ENCODE measurements at regions not wholly inside any gene's neighbourhood (a gene's known extent, or its start where the extent isn't known, plus 50 kb on each side); places are given as distances from the start of the nearest gene placed in this dataset.

- Histone ChIP-seq H3K4me1 (ENCODE audit: control insufficient read depth in 3 of 3, insufficient read depth in 2 of 3, low read depth in 1 of 3, low read length in 2 of 3) (no peaks in the 10 kb centered on the region), H3K4me3 (ENCODE audit: low read depth in 1 of 3, low read length in 3 of 3) (no peak overlapping the region), H3K27me3 (ENCODE audit: control insufficient read depth in 3 of 3, insufficient read depth in 3 of 3, low read length in 3 of 3) (no peaks in the 10 kb centered on the region), H3K27ac (ENCODE audit: low read depth in 1 of 3, low read length in 2 of 3) (no peak overlapping the region), H3K36me3 (ENCODE audit: control insufficient read depth in 3 of 3, insufficient read depth in 2 of 3, low read depth in 1 of 3, low read length in 3 of 3) (no peaks in the 10 kb centered on the region), H3K9me3 (ENCODE audit: control insufficient read depth in 2 of 2, insufficient read depth in 1 of 2, low read depth in 1 of 2, low read length in 1 of 2) (no peaks in the 10 kb centered on the region)
- FAIRE-seq (no peak), DNase-seq (no peak)
- 73 to 90% (median 78%) methylated on average over 3 of the region's 3 CpGs for WGBS, 3 donors
These were observed 1427.7 kb downstream of the EFNB2 start for GRCh38 chr13:105107781-105108180.

GRCh38 chr13:105105471-105105870, 1430.0 kb downstream of the EFNB2 start:
- no peaks in the 10 kb centered on the region for H3K36me3 ChIP-seq (ENCODE audit: control insufficient read depth in 3 of 3, insufficient read depth in 2 of 3, low read depth in 1 of 3, low read length in 3 of 3)
- H3K4me1 ChIP-seq (ENCODE audit: control insufficient read depth in 3 of 3, insufficient read depth in 2 of 3, low read depth in 1 of 3, low read length in 2 of 3): no peaks in the 10 kb centered on the region
- DNase-seq: no peak
- no peaks in the 10 kb centered on the region for H3K27me3 ChIP-seq (ENCODE audit: control insufficient read depth in 3 of 3, insufficient read depth in 3 of 3, low read length in 3 of 3)
- H3K4me3 ChIP-seq (ENCODE audit: low read depth in 1 of 3, low read length in 3 of 3): no peak overlapping the region
- 74 to 87% (median 76%) methylated on average over 4 of the region's 4 CpGs for WGBS, 3 donors
- no peak for FAIRE-seq
- no peak overlapping the region for H3K27ac ChIP-seq (ENCODE audit: low read depth in 1 of 3, low read length in 2 of 3)
- H3K9me3 ChIP-seq (ENCODE audit: control insufficient read depth in 2 of 2, insufficient read depth in 1 of 2, low read depth in 1 of 2, low read length in 1 of 2): no peaks in the 10 kb centered on the region

- DNase-seq (no peak), FAIRE-seq (no peak)
- Histone ChIP-seq H3K36me3 (ENCODE audit: control insufficient read depth in 3 of 3, insufficient read depth in 2 of 3, low read depth in 1 of 3, low read length in 3 of 3) (no peaks in the 10 kb centered on the region), H3K4me1 (ENCODE audit: control insufficient read depth in 3 of 3, insufficient read depth in 2 of 3, low read depth in 1 of 3, low read length in 2 of 3) (no peaks in the 10 kb centered on the region), H3K27ac (ENCODE audit: low read depth in 1 of 3, low read length in 2 of 3) (no peak overlapping the region), H3K9me3 (ENCODE audit: control insufficient read depth in 2 of 2, insufficient read depth in 1 of 2, low read depth in 1 of 2, low read length in 1 of 2) (no peaks in the 10 kb centered on the region), H3K27me3 (ENCODE audit: control insufficient read depth in 3 of 3, insufficient read depth in 3 of 3, low read length in 3 of 3) (no peaks in the 10 kb centered on the region), H3K4me3 (ENCODE audit: low read depth in 1 of 3, low read length in 3 of 3) (no peak overlapping the region)
These were observed 1437.9 kb downstream of the EFNB2 start for GRCh38 chr13:105097521-105097920.

- Histone ChIP-seq H3K9me3 (ENCODE audit: control insufficient read depth in 2 of 2, insufficient read depth in 1 of 2, low read depth in 1 of 2, low read length in 1 of 2) (no peaks in the 10 kb centered on the region), H3K4me3 (ENCODE audit: low read depth in 1 of 3, low read length in 3 of 3) (no peak overlapping the region), H3K27ac (ENCODE audit: low read depth in 1 of 3, low read length in 2 of 3) (no peak overlapping the region), H3K36me3 (ENCODE audit: control insufficient read depth in 3 of 3, insufficient read depth in 2 of 3, low read depth in 1 of 3, low read length in 3 of 3) (no peaks in the 10 kb centered on the region), H3K4me1 (ENCODE audit: control insufficient read depth in 3 of 3, insufficient read depth in 2 of 3, low read depth in 1 of 3, low read length in 2 of 3) (no peaks in the 10 kb centered on the region), H3K27me3 (ENCODE audit: control insufficient read depth in 3 of 3, insufficient read depth in 3 of 3, low read length in 3 of 3) (no peaks in the 10 kb centered on the region)
- no peak for FAIRE-seq
- 48 to 61% (median 53%) methylated on average over 4 of the region's 4 CpGs for WGBS, 3 donors
- no peak for DNase-seq
These were observed 1445.4 kb downstream of the EFNB2 start for GRCh38 chr13:105089858-105090643.

- Histone ChIP-seq H3K9me3 (ENCODE audit: control insufficient read depth in 2 of 2, insufficient read depth in 1 of 2, low read depth in 1 of 2, low read length in 1 of 2) (no peaks in the 10 kb centered on the region), H3K4me1 (ENCODE audit: control insufficient read depth in 3 of 3, insufficient read depth in 2 of 3, low read depth in 1 of 3, low read length in 2 of 3) (no peaks in the 10 kb centered on the region), H3K27ac (ENCODE audit: low read depth in 1 of 3, low read length in 2 of 3) (no peak overlapping the region), H3K36me3 (ENCODE audit: control insufficient read depth in 3 of 3, insufficient read depth in 2 of 3, low read depth in 1 of 3, low read length in 3 of 3) (no peaks in the 10 kb centered on the region), H3K27me3 (ENCODE audit: control insufficient read depth in 3 of 3, insufficient read depth in 3 of 3, low read length in 3 of 3) (no peaks in the 10 kb centered on the region), H3K4me3 (ENCODE audit: low read depth in 1 of 3, low read length in 3 of 3) (no peak overlapping the region)
- FAIRE-seq: no peak
- 31 to 65% (median 38%) methylated on average over 4 of the region's 4 CpGs for WGBS, 3 donors
- no peak for DNase-seq
These were observed 1447.5 kb downstream of the EFNB2 start for GRCh38 chr13:105087945-105088344.

GRCh38 chr13:105084931-105085330, 1450.5 kb downstream of the EFNB2 start:
- no peak for DNase-seq
- H3K9me3 ChIP-seq (ENCODE audit: control insufficient read depth in 2 of 2, insufficient read depth in 1 of 2, low read depth in 1 of 2, low read length in 1 of 2): no peaks in the 10 kb centered on the region

GRCh38 chr13:105083992-105084391, 1451.5 kb downstream of the EFNB2 start:
- no peaks in the 10 kb centered on the region for H3K9me3 ChIP-seq (ENCODE audit: control insufficient read depth in 2 of 2, insufficient read depth in 1 of 2, low read depth in 1 of 2, low read length in 1 of 2)
- no peak overlapping the region for H3K27ac ChIP-seq (ENCODE audit: low read depth in 1 of 3, low read length in 2 of 3)
- H3K27me3 ChIP-seq (ENCODE audit: control insufficient read depth in 3 of 3, insufficient read depth in 3 of 3, low read length in 3 of 3): no peaks in the 10 kb centered on the region
- 48 to 56% (median 50%) methylated on average over 3 of the region's 3 CpGs for WGBS, 3 donors
- no peak for FAIRE-seq
- H3K4me1 ChIP-seq (ENCODE audit: control insufficient read depth in 3 of 3, insufficient read depth in 2 of 3, low read depth in 1 of 3, low read length in 2 of 3): no peaks in the 10 kb centered on the region
- no peak overlapping the region for H3K4me3 ChIP-seq (ENCODE audit: low read depth in 1 of 3, low read length in 3 of 3)
- no peak for DNase-seq
- no peaks in the 10 kb centered on the region for H3K36me3 ChIP-seq (ENCODE audit: control insufficient read depth in 3 of 3, insufficient read depth in 2 of 3, low read depth in 1 of 3, low read length in 3 of 3)

More at GRCh38 chr13:105084931-105085330, 1450.5 kb downstream of the EFNB2 start:
- Histone ChIP-seq H3K27me3 (ENCODE audit: control insufficient read depth in 3 of 3, insufficient read depth in 3 of 3, low read length in 3 of 3) (no peaks in the 10 kb centered on the region), H3K27ac (ENCODE audit: low read depth in 1 of 3, low read length in 2 of 3) (no peak overlapping the region), H3K4me3 (ENCODE audit: low read depth in 1 of 3, low read length in 3 of 3) (no peak overlapping the region), H3K4me1 (ENCODE audit: control insufficient read depth in 3 of 3, insufficient read depth in 2 of 3, low read depth in 1 of 3, low read length in 2 of 3) (no peaks in the 10 kb centered on the region), H3K36me3 (ENCODE audit: control insufficient read depth in 3 of 3, insufficient read depth in 2 of 3, low read depth in 1 of 3, low read length in 3 of 3) (no peaks in the 10 kb centered on the region)
- no peak for FAIRE-seq
- WGBS, 3 donors: 63 to 74% (median 63%) methylated on average over 5 of the region's 5 CpGs

- H3K36me3 ChIP-seq (ENCODE audit: control insufficient read depth in 3 of 3, insufficient read depth in 2 of 3, low read depth in 1 of 3, low read length in 3 of 3): no peaks in the 10 kb centered on the region
- DNase-seq: no peak
- H3K4me3 ChIP-seq (ENCODE audit: low read depth in 1 of 3, low read length in 3 of 3): no peak overlapping the region
- WGBS, 3 donors: 54 to 78% (median 64%) methylated on average over 2 of the region's 2 CpGs
- H3K27me3 ChIP-seq (ENCODE audit: control insufficient read depth in 3 of 3, insufficient read depth in 3 of 3, low read length in 3 of 3): no peaks in the 10 kb centered on the region
- no peaks in the 10 kb centered on the region for H3K9me3 ChIP-seq (ENCODE audit: control insufficient read depth in 2 of 2, insufficient read depth in 1 of 2, low read depth in 1 of 2, low read length in 1 of 2)
- no peaks in the 10 kb centered on the region for H3K4me1 ChIP-seq (ENCODE audit: control insufficient read depth in 3 of 3, insufficient read depth in 2 of 3, low read depth in 1 of 3, low read length in 2 of 3)
- FAIRE-seq: no peak
- no peak overlapping the region for H3K27ac ChIP-seq (ENCODE audit: low read depth in 1 of 3, low read length in 2 of 3)
These were observed 1460.7 kb downstream of the EFNB2 start for GRCh38 chr13:105074755-105075154.

GRCh38 chr13:105073041-105073440, 1462.4 kb downstream of the EFNB2 start:
- Histone ChIP-seq H3K4me3 (ENCODE audit: low read depth in 1 of 3, low read length in 3 of 3) (no peak overlapping the region), H3K27me3 (ENCODE audit: control insufficient read depth in 3 of 3, insufficient read depth in 3 of 3, low read length in 3 of 3) (no peaks in the 10 kb centered on the region), H3K4me1 (ENCODE audit: control insufficient read depth in 3 of 3, insufficient read depth in 2 of 3, low read depth in 1 of 3, low read length in 2 of 3) (no peaks in the 10 kb centered on the region), H3K27ac (ENCODE audit: low read depth in 1 of 3, low read length in 2 of 3) (no peak overlapping the region), H3K9me3 (ENCODE audit: control insufficient read depth in 2 of 2, insufficient read depth in 1 of 2, low read depth in 1 of 2, low read length in 1 of 2) (no peaks in the 10 kb centered on the region), H3K36me3 (ENCODE audit: control insufficient read depth in 3 of 3, insufficient read depth in 2 of 3, low read depth in 1 of 3, low read length in 3 of 3) (no peaks in the 10 kb centered on the region)
- no peak for DNase-seq
- WGBS, 3 donors: 87 to 94% (median 92%) methylated on average over 13 of the region's 13 CpGs
- FAIRE-seq: no peak
